ENCODE measurements at regions not wholly inside any gene's neighbourhood (a gene's known extent, or its start where the extent isn't known, plus 50 kb on each side); places are given as distances from the start of the nearest gene placed in this dataset.
"Not testable (repeated sequence)": the region's sequence is repeated elsewhere in the genome, so short reads cannot be mapped to it uniquely, and the experiment has no call there.

DNA sequence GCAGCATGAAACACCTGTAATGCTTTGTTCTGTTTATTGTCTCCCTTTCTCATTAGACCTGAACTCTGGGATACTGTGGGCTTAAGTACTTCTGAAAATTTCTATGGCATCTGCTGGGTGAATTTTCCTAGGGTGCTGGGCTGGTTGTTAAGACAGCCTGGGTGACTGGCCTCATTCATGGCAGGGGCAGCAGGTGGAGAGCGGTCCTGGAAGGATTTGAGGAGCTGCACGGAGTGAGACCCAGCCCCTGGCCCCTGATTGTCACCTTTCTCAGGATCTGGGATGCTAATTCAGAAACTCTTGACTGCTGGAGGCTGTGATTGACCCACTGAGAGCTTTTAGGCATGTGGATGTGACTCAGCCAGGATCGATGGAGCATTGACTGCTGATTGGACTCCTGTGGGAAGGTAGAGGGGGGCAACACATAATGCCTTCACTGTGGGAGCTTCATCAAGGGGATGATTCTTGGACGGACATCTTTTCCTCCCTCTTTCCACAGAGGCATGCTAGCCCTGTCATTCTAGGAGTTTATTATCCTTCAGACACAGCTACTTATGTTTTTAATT lies 252.0 kb downstream of the GOLGA6L6 start:
- DNase-seq (ENCODE audit: low spot score) = not testable (repeated sequence)

DNA sequence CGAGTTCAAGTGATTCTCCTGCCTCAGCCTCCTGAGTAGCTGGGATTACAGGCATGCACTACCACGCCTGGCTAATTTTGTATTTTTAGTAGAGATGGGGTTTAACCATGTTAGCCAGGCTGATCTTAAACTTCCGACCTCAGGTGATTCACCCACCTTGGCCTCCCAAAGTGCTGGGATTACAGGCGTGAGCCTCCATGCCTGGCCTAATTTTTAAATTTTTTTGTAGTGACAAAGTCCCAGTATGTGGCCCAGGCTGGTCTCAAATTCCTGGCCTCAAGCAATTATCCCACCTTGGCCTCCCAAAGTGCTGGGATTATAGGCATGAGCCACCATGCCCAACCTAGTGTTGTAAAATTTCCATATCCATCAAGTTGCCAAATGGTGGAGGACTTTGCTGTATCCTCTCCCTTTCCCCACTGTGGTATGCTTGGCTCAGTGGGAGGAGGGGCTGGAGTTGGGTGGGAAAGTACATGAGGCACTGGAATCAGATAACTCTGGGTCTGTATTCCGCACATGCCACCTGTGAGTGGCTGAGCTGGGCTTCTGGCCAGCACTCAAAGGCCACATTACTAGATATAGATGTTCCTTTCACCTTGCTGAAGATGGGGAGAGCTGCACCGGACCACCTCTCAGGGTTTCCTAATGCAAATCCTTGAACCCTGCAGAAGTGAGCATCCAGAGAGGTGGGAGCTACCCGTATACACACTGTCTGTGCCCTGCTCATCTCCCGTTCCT lies 252.6 kb downstream of the GOLGA6L6 start:
- not testable (repeated sequence) for DNase-seq (ENCODE audit: low spot score)

DNA sequence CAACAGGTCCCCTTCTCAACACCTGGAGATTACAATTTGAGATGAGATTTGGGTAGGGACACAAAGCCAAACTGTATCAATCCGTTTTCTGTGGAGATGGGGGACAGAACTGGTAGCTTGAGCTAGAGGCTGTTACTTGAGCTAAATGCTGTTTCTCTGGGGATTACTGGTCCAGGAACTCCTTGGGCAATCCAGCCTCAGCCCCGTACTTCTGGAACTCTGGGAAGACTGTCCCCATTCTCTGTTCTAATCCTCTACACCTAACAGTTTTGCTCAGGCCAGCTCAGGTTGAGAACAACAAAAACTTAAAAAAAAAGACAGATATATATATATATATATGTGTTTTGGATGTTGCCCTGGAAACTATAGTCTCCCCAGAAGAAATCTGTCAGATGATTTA lies 255.0 kb downstream of the GOLGA6L6 start:
- DNase-seq (ENCODE audit: low spot score) = not testable (repeated sequence)

DNA sequence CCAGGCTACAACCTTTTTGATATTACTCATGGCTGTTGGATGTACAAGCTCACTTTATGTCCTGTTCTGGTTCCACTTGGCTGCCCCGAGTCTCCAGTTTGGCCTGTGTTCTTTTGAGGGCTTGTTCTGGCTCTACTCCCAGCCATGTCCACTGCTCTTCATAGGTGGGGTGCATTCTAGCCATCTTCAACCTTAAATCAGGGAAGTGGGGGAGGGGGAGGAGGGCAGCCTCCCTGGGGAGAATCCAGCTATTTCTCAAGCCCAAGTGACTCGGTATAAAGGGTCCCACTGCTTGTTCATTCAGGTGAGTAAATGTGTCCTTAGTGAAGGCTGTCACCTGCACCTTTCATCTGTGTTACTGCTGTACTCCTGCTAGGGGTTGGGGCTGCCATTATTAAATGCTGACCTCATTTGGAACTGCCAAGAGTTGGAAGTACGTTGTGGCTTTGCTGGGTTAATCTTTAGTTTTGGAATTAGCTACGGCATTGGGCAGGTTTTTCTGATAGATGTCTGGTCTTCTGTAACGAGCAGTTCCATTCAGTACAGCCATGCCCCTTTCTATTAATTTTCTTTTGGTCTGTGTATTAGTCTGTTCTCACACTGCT lies 255.8 kb downstream of the GOLGA6L6 start:
- not testable (repeated sequence) for DNase-seq (ENCODE audit: low spot score)

DNA sequence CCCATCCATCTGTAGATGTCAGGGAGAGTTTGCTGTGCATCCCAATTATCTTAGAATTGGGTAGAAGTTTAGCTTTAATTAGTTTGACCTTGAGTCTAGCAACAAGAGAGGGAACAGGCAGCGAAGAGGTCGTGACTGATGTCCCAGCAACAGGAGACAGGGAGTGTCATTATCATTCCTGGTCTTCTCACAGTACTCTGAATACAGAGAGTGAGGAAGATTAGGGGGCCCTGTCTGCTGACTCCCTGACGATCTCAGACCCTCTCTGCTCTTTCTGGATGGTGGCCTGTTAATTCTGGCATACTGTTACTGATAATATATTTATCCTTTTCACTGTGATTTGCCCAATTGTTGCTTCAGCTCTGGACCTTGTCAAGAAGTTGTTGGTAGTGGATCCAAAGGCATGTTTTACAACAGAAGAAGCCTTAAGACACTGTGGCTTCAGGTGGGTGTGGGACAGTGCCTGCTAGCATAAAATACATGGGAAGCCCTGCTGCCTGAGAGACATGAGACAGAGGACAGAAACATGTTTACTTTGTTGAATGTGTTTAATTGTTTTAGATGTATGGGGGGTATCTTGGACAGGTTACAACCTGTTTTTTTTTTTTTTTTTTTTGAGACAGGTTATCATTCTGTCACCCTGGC lies 256.6 kb downstream of the GOLGA6L6 start:
- not testable (repeated sequence) for DNase-seq (ENCODE audit: low spot score)

DNA sequence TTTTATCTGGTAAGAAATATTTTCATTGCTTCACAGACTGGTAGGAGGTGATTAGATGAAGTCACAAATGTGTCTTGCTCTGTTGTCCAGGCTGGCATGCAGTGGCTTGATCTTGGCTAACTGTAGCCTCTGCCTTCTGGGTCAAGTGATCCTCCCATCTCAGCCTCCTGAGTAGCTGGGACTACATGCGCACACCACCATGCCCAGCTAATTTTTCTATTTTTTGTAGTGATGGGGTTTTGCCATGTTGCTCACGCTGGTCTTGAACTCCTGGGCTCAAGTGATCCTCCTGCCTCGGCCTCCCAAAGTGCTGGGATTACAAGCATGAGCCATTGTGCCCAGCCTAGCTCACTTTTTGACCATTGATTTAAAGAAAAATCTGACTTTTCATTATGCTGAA lies 257.9 kb downstream of the GOLGA6L6 start:
- not testable (repeated sequence) for DNase-seq (ENCODE audit: low spot score)

DNA sequence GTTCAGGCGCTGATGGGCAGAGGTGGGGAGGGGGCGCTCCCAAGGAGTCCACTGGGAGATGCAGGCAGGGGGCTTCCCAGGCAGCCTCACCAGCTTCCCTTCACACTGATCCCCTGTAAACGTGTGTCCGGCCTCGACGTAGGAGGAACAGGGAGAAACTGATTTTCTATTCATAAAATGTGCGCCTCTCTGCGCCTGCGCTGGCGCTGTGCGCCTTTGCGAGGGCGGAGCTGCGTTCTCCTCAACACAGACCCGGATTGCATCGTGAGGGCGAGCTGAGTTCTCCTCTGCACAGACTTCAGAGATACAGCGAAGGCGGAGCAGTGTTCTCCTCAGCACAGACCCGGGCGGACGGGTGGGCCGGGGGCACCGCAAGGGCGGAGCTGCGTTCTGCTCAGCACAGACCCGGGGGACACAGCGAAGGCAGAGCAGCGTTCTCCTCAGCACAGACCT lies 259.1 kb downstream of the GOLGA6L6 start:
- DNase-seq (ENCODE audit: low spot score) = not testable (repeated sequence)

DNA sequence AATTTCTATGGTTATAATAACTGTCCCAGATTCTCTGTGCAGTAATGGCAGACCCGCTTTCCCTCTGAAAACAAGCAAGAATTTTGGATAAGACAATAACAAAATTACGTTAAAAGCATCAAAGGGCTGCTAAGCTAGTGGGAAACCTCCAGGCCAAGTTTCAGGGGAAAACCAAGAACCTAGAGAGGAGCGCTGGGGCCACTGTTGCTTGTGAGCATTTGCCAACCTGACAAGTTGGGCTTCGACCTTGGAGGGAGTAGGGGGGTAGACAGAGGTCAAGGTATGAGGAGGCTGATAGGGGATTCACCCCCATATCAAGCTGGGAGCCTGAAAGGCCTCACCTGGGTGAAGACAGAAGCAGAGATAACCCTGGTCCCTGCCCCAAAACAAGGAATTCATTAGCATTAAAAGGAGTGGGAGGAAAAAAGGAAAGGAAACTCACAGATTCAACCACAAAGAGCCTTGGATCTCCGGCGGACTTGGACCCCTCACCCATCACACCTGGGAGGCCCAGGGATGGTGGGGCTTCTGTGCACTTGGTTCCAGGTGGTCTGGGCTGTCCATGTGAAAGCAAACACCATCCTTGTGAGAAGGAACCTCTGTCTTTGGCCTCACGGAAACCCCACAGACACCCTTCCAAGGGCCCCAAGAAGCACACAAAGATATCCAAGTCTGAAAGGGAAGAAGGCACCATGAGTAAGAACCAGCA lies 259.9 kb downstream of the GOLGA6L6 start:
- not testable (repeated sequence) for DNase-seq (ENCODE audit: low spot score)

DNA sequence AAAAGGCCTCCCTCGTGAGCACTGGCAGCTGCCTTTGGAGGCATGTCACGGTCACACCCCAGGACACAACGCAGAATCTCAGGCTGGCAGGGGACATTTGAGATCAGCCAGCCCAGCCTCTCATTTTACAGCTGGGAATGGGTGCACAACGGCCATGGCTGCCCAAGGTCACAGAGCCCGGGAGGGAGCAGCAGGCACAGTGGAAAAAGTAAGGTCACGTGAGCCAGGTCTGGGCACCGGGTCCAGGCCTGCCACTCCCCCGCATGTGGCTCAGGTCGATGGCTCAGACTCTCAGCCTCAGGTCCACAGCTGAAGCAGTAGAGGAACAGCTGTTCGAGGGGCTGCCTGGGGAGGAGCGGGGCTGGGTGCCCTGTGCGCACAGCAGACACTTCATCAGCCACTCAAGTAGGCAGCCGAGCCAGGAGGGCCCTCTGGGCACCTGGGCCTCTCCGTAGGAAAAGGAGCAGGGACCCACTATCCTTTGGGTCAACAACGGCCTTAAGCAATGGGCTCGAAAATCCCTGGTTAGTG lies 260.6 kb downstream of the GOLGA6L6 start:
- no peak for DNase-seq (ENCODE audit: low spot score)

DNA sequence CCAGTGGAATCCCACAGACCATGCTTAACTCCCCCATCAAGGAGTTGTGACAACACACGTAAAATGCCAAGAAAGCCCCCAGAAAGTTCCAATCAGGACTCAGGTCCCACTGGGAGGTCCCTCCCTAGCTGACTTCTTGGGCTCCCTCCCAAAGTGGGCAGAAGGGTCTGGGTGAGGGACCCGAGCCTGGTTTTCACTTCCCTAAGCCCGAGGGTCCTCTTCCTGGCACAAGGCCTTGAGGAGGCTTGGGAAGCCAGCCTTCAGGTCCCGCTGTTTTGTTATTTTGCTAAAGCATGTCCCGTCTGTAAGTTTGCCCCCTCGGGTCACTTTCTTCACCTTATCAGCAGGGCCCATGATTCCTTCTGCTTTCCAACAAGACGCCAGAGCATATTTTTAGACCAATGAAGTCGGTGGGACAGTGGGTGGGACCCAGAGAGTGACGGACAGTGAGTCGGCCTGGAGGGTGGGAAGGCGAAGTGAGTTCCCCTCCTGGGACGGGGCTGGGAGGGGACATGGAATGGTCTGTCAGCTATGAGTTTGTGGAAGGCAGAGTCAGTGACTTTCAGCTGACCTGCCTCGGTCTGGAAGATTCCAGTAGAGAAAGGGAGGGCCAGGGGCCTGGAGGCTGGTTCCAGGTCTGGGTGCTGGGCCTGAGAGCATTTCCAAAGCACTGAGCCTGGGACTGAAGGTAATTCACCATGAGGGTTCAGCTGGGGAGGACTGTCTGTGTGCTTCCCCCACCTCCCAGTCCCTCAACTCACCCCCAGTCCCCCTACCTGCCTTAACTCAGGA lies 261.3 kb downstream of the GOLGA6L6 start:
- not testable (repeated sequence) for DNase-seq (ENCODE audit: low spot score)

DNA sequence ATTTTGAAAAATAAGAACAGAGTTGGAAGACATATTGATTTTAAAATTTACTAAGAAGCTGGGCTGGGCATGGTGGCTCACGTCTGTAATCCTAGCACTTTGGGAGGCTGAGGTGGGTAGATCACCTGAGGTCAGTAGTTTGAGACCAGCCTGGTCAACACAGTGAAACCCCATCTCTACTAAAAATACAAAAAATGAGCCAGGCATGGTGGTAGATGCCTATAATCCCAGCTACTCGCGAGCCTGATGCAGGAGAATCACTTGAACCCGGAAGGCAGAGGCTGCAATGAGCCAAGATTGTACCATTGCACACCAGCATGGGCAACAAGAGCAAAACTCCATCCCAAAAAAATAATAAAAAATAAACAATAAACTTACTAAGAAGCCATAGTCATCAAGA lies 262.5 kb downstream of the GOLGA6L6 start:
- DNase-seq (ENCODE audit: low spot score) = not testable (repeated sequence)

DNA sequence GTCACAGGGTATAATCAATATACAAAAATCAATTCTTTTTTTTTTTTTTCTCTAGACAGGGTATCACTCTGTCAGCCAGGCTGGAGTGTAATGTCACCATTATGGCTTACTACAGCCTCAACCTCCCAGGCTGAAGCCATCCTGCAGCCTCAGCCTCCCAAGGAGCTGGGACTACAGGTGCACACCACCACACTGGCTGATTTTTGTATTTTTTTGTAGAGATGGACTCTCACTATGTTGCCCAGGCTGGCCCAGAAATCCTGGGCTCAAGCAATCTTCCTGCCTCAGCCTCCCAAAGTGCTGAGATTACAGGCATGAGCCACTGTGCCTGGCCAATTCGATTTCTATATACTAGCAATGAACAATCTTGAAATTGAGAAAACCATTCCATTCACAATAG lies 263.2 kb downstream of the GOLGA6L6 start:
- not testable (repeated sequence) for DNase-seq (ENCODE audit: low spot score)

DNA sequence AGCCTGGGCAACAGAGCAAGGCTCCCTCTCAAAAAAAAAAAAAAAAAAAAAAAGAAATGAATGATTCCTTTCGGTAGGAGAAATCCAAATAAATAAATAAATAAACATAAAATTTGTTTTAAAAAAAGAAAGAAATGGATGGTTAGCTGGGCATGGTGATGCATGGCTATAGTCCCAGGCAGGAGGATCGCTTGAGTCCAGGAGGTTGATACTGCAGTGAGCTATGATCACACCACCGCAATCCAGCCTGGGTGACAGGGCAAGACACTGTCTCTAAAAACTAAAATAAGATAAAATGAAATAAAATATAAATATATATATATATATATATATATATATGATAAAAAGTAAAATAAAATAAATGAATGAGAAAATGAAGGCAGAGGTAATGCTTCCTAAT lies 264.1 kb downstream of the GOLGA6L6 start:
- not testable (repeated sequence) for DNase-seq (ENCODE audit: low spot score)

DNA sequence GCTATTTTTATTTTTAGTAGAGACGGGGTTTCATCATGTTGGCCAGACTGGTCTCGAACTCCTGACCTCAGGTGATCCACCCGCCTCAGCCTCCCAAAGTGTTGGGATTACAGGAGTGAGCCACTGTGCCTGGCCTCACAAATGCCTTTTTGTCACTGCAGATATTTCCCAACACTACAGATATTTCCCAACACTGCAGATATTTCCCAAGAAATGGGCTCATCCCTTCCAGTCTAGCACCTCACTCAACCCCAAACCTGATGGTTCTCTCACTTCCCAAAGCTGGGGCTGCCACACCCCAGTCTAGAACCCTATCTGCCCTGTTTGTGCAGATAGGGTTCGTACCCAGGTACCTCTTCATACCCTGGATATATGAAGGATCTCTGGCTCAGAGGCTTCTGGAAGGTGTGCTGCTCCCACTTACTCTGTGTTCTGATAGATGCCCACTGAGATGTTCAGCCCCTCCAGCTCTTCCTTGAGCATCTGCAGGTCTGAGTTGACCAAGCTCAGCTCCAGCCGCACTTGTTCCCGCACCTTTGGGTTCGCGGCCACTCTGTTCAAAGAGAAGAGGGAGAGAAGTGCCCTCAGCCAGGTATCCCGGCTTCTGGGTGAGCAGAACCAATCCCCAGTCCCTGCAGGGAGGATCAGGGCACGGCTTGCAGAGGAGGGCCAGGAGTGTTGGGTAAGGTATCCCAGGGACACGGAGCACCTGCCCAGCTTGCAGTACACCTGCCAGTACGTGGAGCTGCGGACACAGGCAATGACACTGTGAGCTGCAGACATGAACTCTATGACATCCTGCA lies 265.1 kb downstream of the GOLGA6L6 start:
- not testable (repeated sequence) for DNase-seq (ENCODE audit: low spot score)

DNA sequence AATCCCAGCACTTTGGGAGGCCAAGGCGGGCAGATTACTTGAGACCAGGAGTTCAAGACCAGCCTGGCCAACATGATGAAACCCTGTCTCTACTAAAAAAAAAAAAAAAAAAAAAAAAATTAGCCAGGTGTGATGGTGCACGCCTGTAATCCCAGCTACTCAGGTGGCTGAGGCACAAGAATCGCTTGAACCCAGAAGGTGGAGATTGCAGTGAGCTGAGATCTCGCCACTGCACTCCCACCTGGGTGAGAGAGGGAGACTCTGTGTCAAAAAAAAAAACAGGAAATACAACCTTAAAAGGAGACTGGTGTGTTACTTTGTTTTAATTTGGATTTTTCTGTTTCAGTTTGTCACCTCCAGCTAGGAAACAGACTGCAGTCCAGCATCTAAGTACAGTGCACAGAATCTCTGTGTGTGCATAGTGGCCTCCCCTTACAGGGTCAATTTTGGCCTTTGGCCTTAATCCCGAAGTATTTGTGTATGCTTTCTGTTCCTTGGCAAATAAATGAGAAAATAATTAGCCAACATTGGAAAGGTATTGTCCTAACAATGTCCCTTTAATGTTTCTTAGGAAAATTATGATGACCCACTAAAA lies 266.1 kb downstream of the GOLGA6L6 start:
- DNase-seq (ENCODE audit: low spot score) = not testable (repeated sequence)

DNA sequence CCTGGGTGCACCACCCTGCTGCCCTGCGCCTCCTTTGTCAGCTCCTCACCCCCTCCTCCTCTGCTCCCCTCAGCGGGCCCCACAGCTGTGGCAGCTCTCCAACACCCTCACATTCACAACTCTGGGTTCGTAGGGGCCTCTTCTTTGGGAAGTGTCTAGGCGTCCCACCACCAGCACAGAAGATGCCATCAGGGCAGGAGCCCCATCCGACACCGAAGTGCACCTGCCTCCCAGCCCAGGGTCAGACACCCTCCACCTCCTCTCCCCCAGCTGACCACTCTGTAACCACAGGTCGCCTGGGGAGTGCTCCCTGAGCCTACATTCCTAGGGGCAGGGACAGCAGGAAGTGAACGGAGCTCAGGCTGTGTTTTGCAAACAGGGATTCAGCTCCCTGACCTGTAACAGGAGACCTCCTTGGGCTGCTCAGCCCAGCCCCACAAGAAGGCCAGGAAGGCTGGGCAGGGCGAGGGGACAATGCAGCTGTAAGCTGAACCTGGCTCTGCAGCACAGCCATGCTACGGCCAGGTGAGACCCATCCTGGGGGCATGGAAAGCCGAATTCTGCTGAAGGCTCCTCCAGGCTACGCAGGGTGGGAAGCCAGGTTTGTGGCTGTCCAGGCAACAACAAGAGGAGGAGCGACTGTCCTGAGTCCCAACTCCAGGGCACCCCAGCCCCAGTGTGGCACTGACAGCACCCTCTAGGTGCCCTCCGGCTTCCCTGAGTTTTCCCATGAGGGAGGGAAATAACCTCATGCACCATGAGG lies 269.0 kb downstream of the GOLGA6L6 start:
- DNase-seq (ENCODE audit: low spot score) = no peak

DNA sequence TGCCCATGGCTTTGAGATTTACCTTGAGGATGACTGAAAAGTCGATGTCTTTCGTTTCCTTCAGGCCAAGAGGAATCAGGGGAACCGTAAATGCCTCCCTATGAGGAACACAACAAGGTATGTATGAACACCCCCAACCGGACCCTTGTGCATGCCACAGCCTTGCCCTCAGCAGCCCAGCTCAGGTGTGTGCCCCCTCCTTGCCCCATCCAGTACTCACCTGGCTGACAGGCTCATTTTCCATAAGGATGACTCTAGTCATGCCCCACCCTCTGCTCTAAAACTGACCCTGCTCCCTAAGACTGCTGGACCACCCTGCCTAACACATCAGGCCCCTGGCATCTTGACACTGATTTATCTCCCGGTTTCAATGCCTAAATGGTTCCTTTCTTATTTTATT lies 270.0 kb downstream of the GOLGA6L6 start:
- no peak for DNase-seq (ENCODE audit: low spot score)

DNA sequence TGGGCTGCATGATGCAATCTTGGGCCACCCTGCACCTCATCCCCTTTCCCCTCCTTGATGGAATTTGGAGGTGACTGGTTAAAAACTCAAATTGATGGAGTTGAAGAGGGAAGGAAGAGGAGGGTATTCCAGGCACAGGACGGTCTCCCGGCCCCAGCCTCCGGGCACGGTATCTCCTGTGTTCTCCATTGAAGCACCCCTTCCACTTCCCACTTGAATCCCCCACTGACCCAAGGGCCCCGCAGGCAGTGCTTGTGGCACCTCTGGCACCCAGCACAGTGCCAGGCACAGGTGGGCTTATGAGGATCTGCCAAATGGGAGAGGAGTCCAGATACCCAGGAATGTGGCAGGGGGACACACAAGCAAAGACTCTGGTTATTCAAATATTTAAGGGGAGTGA lies 271.6 kb downstream of the GOLGA6L6 start:
- DNase-seq (ENCODE audit: low spot score) = not testable (repeated sequence)

DNA sequence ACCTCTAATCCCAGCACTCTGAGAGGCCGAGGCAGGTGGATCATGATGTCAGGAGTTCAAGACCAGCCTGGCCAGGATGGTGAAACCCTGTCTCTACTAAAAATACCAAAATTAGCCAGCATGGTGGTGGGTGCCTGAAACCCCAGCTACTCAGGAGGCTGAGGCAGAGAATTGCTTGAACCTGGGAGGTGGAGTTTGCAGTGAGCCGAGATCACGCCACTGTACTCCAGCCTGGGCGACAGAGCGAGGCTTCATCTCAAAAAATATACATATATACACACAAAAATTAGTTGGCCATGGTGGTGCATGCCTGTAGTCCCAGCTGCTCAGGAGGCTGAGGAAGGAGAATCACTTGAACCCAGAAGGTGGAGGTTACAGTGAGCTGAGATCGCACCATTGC lies 273.6 kb downstream of the GOLGA6L6 start:
- DNase-seq (ENCODE audit: low spot score) = not testable (repeated sequence)
